HCT116 (cell line): ENCODE measurements at regions not wholly inside any gene's neighbourhood (a gene's known extent, or its start where the extent isn't known, plus 50 kb on each side); places are given as distances from the start of the nearest gene placed in this dataset.

Experiments
- ATAC-seq: fragments of 200-7000 bp; cut with Tn5 transposase; 2 replicates; pipeline ENCODE4 v1.9.1; 2020; ENCODE audit warnings: mild to moderate bottlenecking, moderate library complexity
- BruUV-seq: library from RNA; stranded (reverse); fragments of 400-500 nt; replicated peaks from 2 replicates; lab custom pipeline; 2021; lab: Mats Ljungman, UMichigan
- CTCF ChIA-PET: fragments of 300-600 bp; sonication (Branson Sonifier 250); formaldehyde crosslinking; loops from one replicate; lab custom pipeline; 2021; ENCODE audit warnings: antibody characterized with exemption; lab: Charles Lee
- POLR2A ChIA-PET: fragments of 300-600, 350-600 bp; sonication (Branson Sonifier 250); formaldehyde crosslinking; loops from one replicate; lab custom pipeline; 2021; ENCODE audit warnings: antibody characterized with exemption; lab: Charles Lee
- RAD21 ChIA-PET, 2 experiments: fragments of 300-600 bp; sonication (Branson Sonifier 250); formaldehyde crosslinking; loops; one replicate each; lab custom pipeline; 2023; ENCODE audit warnings: low total read pairs in 2 of 2; ENCODE audit not compliant: uncharacterized antibody in 2 of 2, unreplicated experiment in 2 of 2, low non-redundant PET in 1 of 2; lab: Charles Lee
- DNase-seq: peaks from one replicate; pipeline ENCODE4 v3.0.0-alpha.2; 2010; ENCODE audit warnings: low read depth, low spot score
- H2AFZ ChIP-seq: fragments of 200-600 bp; shearing (Covaris generic), sonication (generic); 2 replicates; pipeline ENCODE4 v1.6.1; 2017; ENCODE audit warnings: low read depth, mixed run types, mixed read lengths, antibody characterized with exemption, low read length; ENCODE audit not compliant: poor library complexity, severe bottlenecking
- H3K27ac ChIP-seq: 2 replicates; pipeline ENCODE4 v1.5.1; 2012; ENCODE audit warnings: low read depth, low read length
- H3K27me3 ChIP-seq: fragments of 200-600 bp; sonication (generic); 2 replicates; pipeline ENCODE4 v1.6.1; 2016; ENCODE audit warnings: mixed run types, low read length, mixed read lengths; ENCODE audit not compliant: insufficient read depth
- H3K36me3 ChIP-seq, 2 experiments: fragments of 200-500 bp in 1 of 2; fragments of 200-600 bp in 1 of 2; sonication (Bioruptor generic) in 1 of 2; sonication (generic) in 1 of 2; 2 replicates each; pipeline versions ENCODE4 v1.5.1 to v1.6.1; 2014 to 2016; ENCODE audit warnings: low read length in 2 of 2, inconsistent platforms in 1 of 2, mixed read lengths in 1 of 2, mixed run types in 1 of 2; ENCODE audit not compliant: insufficient read depth in 2 of 2, control insufficient read depth in 1 of 2
- H3K4me1 ChIP-seq, 2 experiments: fragments of 200-600 bp in 1 of 2; sonication (generic) in 1 of 2; 2 replicates each; pipeline versions ENCODE4 v1.5.1 to v1.6.1; 2012 to 2017; ENCODE audit warnings: low read length in 2 of 2, inconsistent platforms in 1 of 2, mild to moderate bottlenecking in 1 of 2, mixed read lengths in 1 of 2, mixed run types in 1 of 2, moderate library complexity in 1 of 2; ENCODE audit not compliant: insufficient read depth in 2 of 2, control insufficient read depth in 1 of 2
- H3K4me2 ChIP-seq: fragments of 200-600 bp; sonication (generic); 2 replicates; pipeline ENCODE4 v1.6.1; 2017; ENCODE audit warnings: mixed run types, low read length, mixed read lengths
- H3K4me3 ChIP-seq, 2 experiments: fragments of 200-600 bp in 1 of 2; sonication (generic) in 1 of 2; replicated peaks in 1 of 2; 2 replicates each; pipeline ENCODE4 v1.5.1; 2011 to 2016; ENCODE audit warnings: low read length in 2 of 2, control low read depth in 1 of 2, low read depth in 1 of 2, mild to moderate bottlenecking in 1 of 2, mixed read lengths in 1 of 2, mixed run types in 1 of 2
- H3K79me2 ChIP-seq: fragments of 200-600 bp; sonication (generic); 2 replicates; pipeline ENCODE4 v1.6.1; 2017; ENCODE audit warnings: mild to moderate bottlenecking, mixed run types, low read length, moderate library complexity, mixed read lengths; ENCODE audit not compliant: insufficient read depth
- H3K9ac ChIP-seq: fragments of 200-600 bp; sonication (generic); 2 replicates; pipeline ENCODE4 v1.6.1; 2016; ENCODE audit warnings: low read length, mixed read lengths
- H3K9me2 ChIP-seq: fragments of 200-600 bp; sonication (generic), shearing (Covaris generic); 2 replicates; pipeline ENCODE4 v1.6.1; 2017; ENCODE audit warnings: mixed run types, mild to moderate bottlenecking, moderate library complexity; ENCODE audit not compliant: insufficient read depth
- H3K9me3 ChIP-seq, 2 experiments: fragments of 200-500 bp in 1 of 2; fragments of 200-600 bp in 1 of 2; sonication (Bioruptor generic) in 1 of 2; sonication (generic) in 1 of 2; 2 replicates each; pipeline ENCODE4 v1.6.1; 2014 to 2017; ENCODE audit warnings: low read length in 2 of 2, mixed read lengths in 2 of 2, inconsistent platforms in 1 of 2, low read depth in 1 of 2, mild to moderate bottlenecking in 1 of 2, mixed run types in 1 of 2, moderate library complexity in 1 of 2; ENCODE audit not compliant: control insufficient read depth in 1 of 2, insufficient read depth in 1 of 2
- H4K20me1 ChIP-seq: fragments of 200-600 bp; sonication (generic), shearing (Covaris generic); 2 replicates; pipeline ENCODE4 v1.6.1; 2017; ENCODE audit warnings: mixed run types, mild to moderate bottlenecking, moderate library complexity; ENCODE audit not compliant: insufficient read depth
- CBX3 ChIP-seq: IDR thresholded peaks from 2 replicates; pipeline ENCODE4 v1.6.1; 2012; ENCODE audit warnings: low read depth
- CEBPB ChIP-seq: IDR thresholded peaks from 2 replicates; pipeline ENCODE4 v1.6.1; 2012; ENCODE audit warnings: low read depth
- JUND ChIP-seq: IDR thresholded peaks from 2 replicates; pipeline ENCODE4 v1.6.1; 2012
- RAD21 ChIP-seq: IDR thresholded peaks from 2 replicates; pipeline ENCODE4 v1.6.1; 2012; ENCODE audit warnings: low read depth, mild to moderate bottlenecking
- TCF7L2 ChIP-seq: IDR thresholded peaks from 2 replicates; pipeline ENCODE4 v1.7.0; 2011; ENCODE audit warnings: borderline replicate concordance, inconsistent platforms; ENCODE audit not compliant: insufficient read depth, insufficient read length; ENCODE audit errors: extremely low read depth
- ZFX ChIP-seq: fragments of 450-650 bp; IDR thresholded peaks from 2 replicates; pipeline ENCODE4 v1.6.1; 2017
- intact Hi-C: fragments of 100-400 bp; cut with micrococcal nuclease; formaldehyde crosslinking; loops from 2 replicates; pipeline ENCODE4 v1.10.0; 2022

GRCh38 chr21:35900539-35900938 lies 159.8 kb downstream of the SETD4 start:
- Histone ChIP-seq H2AFZ (no peak overlapping the region), H3K36me3 (no peaks in the 10 kb centered on the region), H3K9me2 (no peaks in the 10 kb centered on the region), H3K9ac (no peak overlapping the region), H3K79me2 (no peaks in the 10 kb centered on the region), H3K4me2 (no peak overlapping the region), H3K9me3 (no peaks in the 10 kb centered on the region), H3K4me1 (no peaks in the 10 kb centered on the region), H4K20me1 (no peaks in the 10 kb centered on the region), H3K27ac (no peak overlapping the region), H3K27me3 (no peaks in the 10 kb centered on the region), H3K4me3 (no peak overlapping the region)
- BruUV-seq: no TSS peak
- TF ChIP-seq CBX3: no peak
- POLR2A ChIA-PET: no interaction called here
- CTCF ChIA-PET: no interaction called here
- ATAC-seq (no peak), DNase-seq (no peak)
- RAD21 ChIA-PET: no interaction called here
- intact Hi-C loops: no loop called here

- no peaks in the 10 kb centered on the region for H4K20me1 ChIP-seq
- no peaks in the 10 kb centered on the region for H3K27me3 ChIP-seq
- ChIA-PET RAD21 (no interaction called here), POLR2A (no interaction called here), CTCF (no interaction called here)
- no peaks in the 10 kb centered on the region for H3K9me2 ChIP-seq
- BruUV-seq: no TSS peak
- H3K36me3 ChIP-seq: no peaks in the 10 kb centered on the region
- H3K27ac ChIP-seq: no peak overlapping the region
- no peaks in the 10 kb centered on the region for H3K9me3 ChIP-seq
- DNase-seq (no peak), ATAC-seq (no peak)
- H3K79me2 ChIP-seq: no peaks in the 10 kb centered on the region
- no peaks in the 10 kb centered on the region for H3K4me1 ChIP-seq
- no peak overlapping the region for H2AFZ ChIP-seq
- no peak for TF ChIP-seq JUND
- TF ChIP-seq TCF7L2: no peak
- no peak for TF ChIP-seq ZFX
- TF ChIP-seq RAD21: no peak
- TF ChIP-seq CBX3: no peak
- no peak for TF ChIP-seq CEBPB
- H3K4me2 ChIP-seq: no peak overlapping the region
- H3K9ac ChIP-seq: no peak overlapping the region
- intact Hi-C loops: no loop called here
- H3K4me3 ChIP-seq: no peak overlapping the region
These were observed 164.3 kb downstream of the SETD4 start for GRCh38 chr21:35896060-35896459.
